Osteocyte (in vitro differentiated cells): ENCODE measurements at regions not wholly inside any gene's neighbourhood (a gene's known extent, or its start where the extent isn't known, plus 50 kb on each side); places are given as distances from the start of the nearest gene placed in this dataset.

Experiments used
- DNase-seq: peaks from one replicate; pipeline ENCODE4 v3.0.0; 2021; ENCODE audit warnings: mixed read lengths; ENCODE audit not compliant: unreplicated experiment; ENCODE audit errors: extremely low spot score
- H3K27ac Mint-ChIP-seq: one replicate; pipeline ENCODE4 v1.8.0; 2021; ENCODE audit warnings: mild to moderate bottlenecking, mixed read lengths; ENCODE audit not compliant: unreplicated experiment
- H3K27me3 Mint-ChIP-seq: one replicate; pipeline ENCODE4 v1.8.0; 2021; ENCODE audit warnings: mixed read lengths; ENCODE audit not compliant: unreplicated experiment
- H3K36me3 Mint-ChIP-seq: one replicate; pipeline ENCODE4 v1.8.0; 2021; ENCODE audit warnings: mixed read lengths; ENCODE audit not compliant: unreplicated experiment
- H3K4me1 Mint-ChIP-seq: one replicate; pipeline ENCODE4 v1.8.0; 2021; ENCODE audit warnings: mixed read lengths; ENCODE audit not compliant: unreplicated experiment
- H3K4me3 Mint-ChIP-seq: one replicate; pipeline ENCODE4 v1.8.0; 2021; ENCODE audit warnings: mild to moderate bottlenecking, moderate library complexity, mixed read lengths; ENCODE audit not compliant: unreplicated experiment
- H3K9me3 Mint-ChIP-seq: one replicate; pipeline ENCODE4 v1.8.0; 2021; ENCODE audit warnings: mixed read lengths; ENCODE audit not compliant: unreplicated experiment
- TF ChIP-seq, protein P1 (sequence below): fragments of 200-600 bp; sonication (generic); IDR thresholded peaks from 2 replicates; pipeline ENCODE4 v1.5.0; 2021; ENCODE audit warnings: antibody characterized with exemption, mild to moderate bottlenecking, moderate library complexity

DNA sequence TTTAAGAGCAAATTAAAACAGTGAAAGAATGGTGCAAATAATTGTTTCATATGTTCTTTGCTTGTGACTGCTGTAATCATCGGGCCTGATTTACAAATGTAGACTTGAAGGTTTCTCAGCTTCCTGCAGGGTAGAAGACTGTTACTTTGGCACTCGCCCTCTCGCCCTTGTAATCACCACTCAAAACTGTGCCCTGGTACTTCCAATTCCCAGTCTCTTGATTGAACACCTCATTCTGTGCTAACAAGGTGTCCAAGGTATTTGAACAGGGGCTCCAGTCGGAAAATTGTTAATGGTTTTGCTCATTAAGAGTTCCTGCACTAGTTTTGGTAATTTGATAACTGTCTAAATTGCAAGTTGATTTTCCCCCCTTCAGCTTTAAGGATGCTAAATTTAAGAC is 209.5 kb downstream of the ZIC1 start:
- no peak for DNase-seq
- peaks cover 2% of the 10 kb centered on the region for H3K36me3 Mint-ChIP-seq
- H3K9me3 Mint-ChIP-seq: no peaks in the 10 kb centered on the region
- H3K27me3 Mint-ChIP-seq: no peaks in the 10 kb centered on the region
- no peak overlapping the region for H3K4me3 Mint-ChIP-seq
- no peak overlapping the region for H3K27ac Mint-ChIP-seq
- TF ChIP-seq, protein P1, sequence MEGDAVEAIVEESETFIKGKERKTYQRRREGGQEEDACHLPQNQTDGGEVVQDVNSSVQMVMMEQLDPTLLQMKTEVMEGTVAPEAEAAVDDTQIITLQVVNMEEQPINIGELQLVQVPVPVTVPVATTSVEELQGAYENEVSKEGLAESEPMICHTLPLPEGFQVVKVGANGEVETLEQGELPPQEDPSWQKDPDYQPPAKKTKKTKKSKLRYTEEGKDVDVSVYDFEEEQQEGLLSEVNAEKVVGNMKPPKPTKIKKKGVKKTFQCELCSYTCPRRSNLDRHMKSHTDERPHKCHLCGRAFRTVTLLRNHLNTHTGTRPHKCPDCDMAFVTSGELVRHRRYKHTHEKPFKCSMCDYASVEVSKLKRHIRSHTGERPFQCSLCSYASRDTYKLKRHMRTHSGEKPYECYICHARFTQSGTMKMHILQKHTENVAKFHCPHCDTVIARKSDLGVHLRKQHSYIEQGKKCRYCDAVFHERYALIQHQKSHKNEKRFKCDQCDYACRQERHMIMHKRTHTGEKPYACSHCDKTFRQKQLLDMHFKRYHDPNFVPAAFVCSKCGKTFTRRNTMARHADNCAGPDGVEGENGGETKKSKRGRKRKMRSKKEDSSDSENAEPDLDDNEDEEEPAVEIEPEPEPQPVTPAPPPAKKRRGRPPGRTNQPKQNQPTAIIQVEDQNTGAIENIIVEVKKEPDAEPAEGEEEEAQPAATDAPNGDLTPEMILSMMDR: no peak
- H3K4me1 Mint-ChIP-seq: peaks cover 23% of the 10 kb centered on the region

DNA sequence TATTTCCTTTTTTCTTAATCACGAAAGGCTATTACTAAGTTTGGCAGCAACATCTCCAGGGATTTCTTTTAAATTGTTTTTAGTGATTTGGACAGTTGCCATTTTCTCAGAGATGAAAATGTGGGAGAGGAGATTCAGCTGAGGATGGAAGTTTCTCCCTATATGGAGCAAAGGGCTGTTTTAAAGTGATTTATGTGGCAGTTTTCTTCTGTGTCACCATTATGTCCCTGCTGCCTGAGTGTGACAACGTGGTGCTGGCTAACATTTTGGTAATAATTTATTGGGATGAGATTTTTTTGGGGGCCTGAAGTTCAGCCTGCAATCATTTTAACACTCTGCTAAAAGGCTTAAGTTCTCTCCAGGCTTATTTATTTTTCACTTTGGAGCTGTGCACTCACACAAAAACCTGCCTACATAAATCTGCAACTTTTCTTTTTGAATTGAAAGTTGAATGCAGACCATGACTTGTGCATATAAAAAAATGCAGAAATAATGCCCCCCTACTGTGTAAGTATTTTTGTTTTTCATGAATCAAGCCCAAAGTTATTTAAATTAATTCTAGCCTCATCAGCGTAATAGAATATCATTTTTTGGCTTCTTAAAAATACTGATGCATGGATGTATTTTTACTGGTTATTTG is 210.9 kb downstream of the ZIC1 start:
- H3K27ac Mint-ChIP-seq: peak overlapping the region; percentile 46

DNA sequence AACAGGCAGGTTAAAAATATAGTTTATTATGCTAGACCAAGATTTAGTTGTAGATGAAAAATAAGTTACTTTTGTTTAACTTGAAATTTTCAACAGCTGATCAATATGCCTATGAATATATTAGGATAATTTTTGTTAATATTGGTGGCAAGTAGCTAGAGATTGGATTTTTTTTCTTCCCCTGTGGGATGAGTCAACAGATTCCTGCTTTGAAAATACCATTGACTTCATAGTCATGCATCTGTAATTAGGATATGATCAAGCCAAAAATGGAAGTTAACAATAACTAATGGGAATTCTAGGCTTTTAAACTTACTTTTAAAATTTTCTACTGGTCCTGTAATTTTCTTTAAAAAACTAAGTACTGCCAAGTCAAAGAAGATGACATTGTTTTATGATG is 211.7 kb downstream of the ZIC1 start:
- Mint-ChIP-seq H3K36me3 (peaks cover 2% of the 10 kb centered on the region), H3K9me3 (no peaks in the 10 kb centered on the region), H3K27ac (no peak overlapping the region), H3K4me1 (peaks cover 19% of the 10 kb centered on the region), H3K27me3 (no peaks in the 10 kb centered on the region), H3K4me3 (no peak overlapping the region)
- TF ChIP-seq, protein P1: no peak
- no peak for DNase-seq

More for the DNA sequence above, 210.9 kb downstream of the ZIC1 start:
- H3K36me3 Mint-ChIP-seq: peaks cover 2% of the 10 kb centered on the region
- H3K4me1 Mint-ChIP-seq: peaks cover 19% of the 10 kb centered on the region
- no peaks in the 10 kb centered on the region for H3K9me3 Mint-ChIP-seq
- no peak overlapping the region for H3K4me3 Mint-ChIP-seq
- no peaks in the 10 kb centered on the region for H3K27me3 Mint-ChIP-seq
- TF ChIP-seq, protein P1: no peak
- DNase-seq: no peak

DNA sequence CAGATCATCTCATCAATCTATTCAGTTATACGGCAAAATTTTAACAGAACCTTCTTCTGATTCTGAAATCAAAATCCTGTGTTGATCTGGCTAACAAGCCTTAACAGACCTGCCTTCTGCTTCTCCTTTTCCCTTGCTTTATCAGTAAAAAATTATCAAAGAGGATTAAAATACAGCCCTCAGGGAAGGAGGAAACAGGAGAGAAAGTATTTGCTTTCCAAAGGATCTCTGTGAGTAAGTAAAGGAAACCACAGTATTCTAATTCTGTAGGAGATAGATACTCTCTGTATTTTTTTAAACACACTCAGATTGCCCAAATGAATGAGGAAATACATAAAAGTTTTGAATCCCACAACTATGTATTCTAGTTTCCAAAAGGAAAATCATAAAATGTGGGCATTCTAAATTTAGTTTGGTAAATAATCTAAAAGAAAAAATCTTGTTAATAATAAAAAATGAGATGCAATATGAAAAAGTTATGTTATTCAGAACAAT is 221.8 kb downstream of the ZIC1 start:
- no peak overlapping the region for H3K27ac Mint-ChIP-seq
- peaks cover 4% of the 10 kb centered on the region for H3K4me1 Mint-ChIP-seq
- TF ChIP-seq, protein P1: no peak
- H3K4me3 Mint-ChIP-seq: no peak overlapping the region
- H3K36me3 Mint-ChIP-seq: peaks cover 4% of the 10 kb centered on the region
- peaks cover 7% of the 10 kb centered on the region for H3K9me3 Mint-ChIP-seq
- no peaks in the 10 kb centered on the region for H3K27me3 Mint-ChIP-seq
- DNase-seq: no peak

DNA sequence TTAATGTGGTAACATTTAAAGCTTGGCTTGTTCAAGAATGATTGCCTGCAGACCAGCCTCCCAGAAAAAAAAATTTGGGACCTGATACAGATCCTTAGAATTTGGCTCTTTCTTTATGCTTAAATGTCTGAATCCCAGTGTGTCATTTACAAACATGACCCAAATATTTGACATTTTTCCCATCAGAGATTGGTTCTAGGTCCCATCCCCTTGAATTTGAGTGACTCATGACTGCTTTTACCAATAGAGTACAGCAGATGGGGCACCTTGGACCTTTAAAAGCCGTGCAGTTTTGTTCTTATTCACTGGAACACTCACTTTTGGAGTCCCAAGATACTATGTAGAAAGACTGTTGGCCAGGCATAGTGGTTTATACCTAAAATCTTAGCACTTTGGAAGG is 231.6 kb downstream of the ZIC1 start:
- Mint-ChIP-seq H3K27ac (no peak overlapping the region), H3K4me3 (no peak overlapping the region), H3K27me3 (no peaks in the 10 kb centered on the region), H3K9me3 (peaks cover 17% of the 10 kb centered on the region), H3K36me3 (peaks cover 6% of the 10 kb centered on the region), H3K4me1 (peaks cover 10% of the 10 kb centered on the region)
- no peak for DNase-seq
- TF ChIP-seq, protein P1: no peak
